Brain microvascular endothelial cell (primary cell): ENCODE measurements at regions not wholly inside any gene's neighbourhood (a gene's known extent, or its start where the extent isn't known, plus 50 kb on each side); places are given as distances from the start of the nearest gene placed in this dataset.

Source experiments
- DNase-seq: peaks from one replicate; pipeline ENCODE4 v3.0.0-alpha.2; 2020
- H3K27ac ChIP-seq: fragments of 250-450 bp; sonication (Bioruptor Pico); 2 replicates; pipeline ENCODE4 v1.5.1; 2020; ENCODE audit warnings: mild to moderate bottlenecking, moderate library complexity
- H3K27me3 ChIP-seq: fragments of 250-450 bp; sonication (Bioruptor Pico); replicated peaks from 2 replicates; pipeline ENCODE4 v1.5.1; 2020; ENCODE audit warnings: mild to moderate bottlenecking
- H3K36me3 ChIP-seq: fragments of 250-450 bp; sonication (Bioruptor Pico); replicated peaks from 2 replicates; pipeline ENCODE4 v1.5.1; 2020; ENCODE audit warnings: mild to moderate bottlenecking
- H3K4me3 ChIP-seq: 2 replicates; pipeline ENCODE4 v1.5.1; 2011; ENCODE audit warnings: low read depth, mild to moderate bottlenecking, control low read depth, low read length, moderate library complexity
- in situ Hi-C: cut with HindIII; loops from 2 replicates; pipeline ENCODE4 v1.10.0; 2017; ENCODE audit warnings: low sequenced_read_pairs, low pct_ligation_motif_present
- TF ChIP-seq, protein P1 (sequence below): IDR thresholded peaks from 2 replicates; pipeline ENCODE4 v1.5.1; 2011; ENCODE audit warnings: low read depth, mild to moderate bottlenecking, moderate library complexity, low read length, control low read depth, inconsistent platforms; ENCODE audit errors: missing control alignments

DNA sequence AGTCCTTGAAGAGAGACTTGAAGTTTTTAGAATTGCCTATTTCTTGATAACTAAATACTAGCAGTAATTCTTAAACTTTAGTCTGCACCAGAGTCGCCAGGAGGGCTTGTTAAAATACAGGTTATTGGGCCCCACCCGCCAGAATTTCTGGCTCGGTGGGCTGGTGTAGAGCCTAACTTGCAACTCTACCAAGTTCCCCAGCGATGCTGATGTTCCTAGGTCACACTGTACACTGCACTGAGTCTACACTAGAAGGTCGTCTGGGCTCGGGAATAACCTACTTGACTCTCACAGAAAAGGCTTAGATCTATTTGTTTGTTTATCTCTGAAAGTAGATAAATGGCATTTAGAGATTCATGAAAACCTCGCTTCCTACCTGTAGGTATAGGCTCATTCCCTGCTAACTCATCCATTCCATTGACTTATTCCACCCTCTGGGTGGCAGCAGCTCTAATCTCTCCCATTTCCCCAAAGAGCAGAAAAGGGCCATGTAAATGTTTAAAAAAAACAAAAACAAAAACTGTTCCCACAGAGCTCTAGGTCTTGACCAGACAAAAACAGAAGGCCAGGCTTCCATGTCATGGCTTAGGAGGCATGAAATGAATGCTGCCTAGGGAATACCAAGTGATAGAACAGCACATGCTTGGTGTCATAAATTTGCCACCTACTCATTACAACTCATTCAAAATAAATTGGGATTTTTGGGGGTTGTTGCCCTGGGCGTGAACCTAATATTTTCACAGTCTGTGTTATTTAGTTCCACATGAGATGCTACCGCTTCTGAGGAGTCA, 292.1 kb downstream of the ADGB start:
- Histone ChIP-seq H3K4me3 (no peak overlapping the region), H3K27me3 (no peaks in the 10 kb centered on the region), H3K27ac (no peak overlapping the region), H3K36me3 (no peaks in the 10 kb centered on the region)
- DNase-seq = no peak
- TF ChIP-seq, protein P1, sequence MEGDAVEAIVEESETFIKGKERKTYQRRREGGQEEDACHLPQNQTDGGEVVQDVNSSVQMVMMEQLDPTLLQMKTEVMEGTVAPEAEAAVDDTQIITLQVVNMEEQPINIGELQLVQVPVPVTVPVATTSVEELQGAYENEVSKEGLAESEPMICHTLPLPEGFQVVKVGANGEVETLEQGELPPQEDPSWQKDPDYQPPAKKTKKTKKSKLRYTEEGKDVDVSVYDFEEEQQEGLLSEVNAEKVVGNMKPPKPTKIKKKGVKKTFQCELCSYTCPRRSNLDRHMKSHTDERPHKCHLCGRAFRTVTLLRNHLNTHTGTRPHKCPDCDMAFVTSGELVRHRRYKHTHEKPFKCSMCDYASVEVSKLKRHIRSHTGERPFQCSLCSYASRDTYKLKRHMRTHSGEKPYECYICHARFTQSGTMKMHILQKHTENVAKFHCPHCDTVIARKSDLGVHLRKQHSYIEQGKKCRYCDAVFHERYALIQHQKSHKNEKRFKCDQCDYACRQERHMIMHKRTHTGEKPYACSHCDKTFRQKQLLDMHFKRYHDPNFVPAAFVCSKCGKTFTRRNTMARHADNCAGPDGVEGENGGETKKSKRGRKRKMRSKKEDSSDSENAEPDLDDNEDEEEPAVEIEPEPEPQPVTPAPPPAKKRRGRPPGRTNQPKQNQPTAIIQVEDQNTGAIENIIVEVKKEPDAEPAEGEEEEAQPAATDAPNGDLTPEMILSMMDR = peak; percentile 47
- in situ Hi-C loops = no loop called here

DNA sequence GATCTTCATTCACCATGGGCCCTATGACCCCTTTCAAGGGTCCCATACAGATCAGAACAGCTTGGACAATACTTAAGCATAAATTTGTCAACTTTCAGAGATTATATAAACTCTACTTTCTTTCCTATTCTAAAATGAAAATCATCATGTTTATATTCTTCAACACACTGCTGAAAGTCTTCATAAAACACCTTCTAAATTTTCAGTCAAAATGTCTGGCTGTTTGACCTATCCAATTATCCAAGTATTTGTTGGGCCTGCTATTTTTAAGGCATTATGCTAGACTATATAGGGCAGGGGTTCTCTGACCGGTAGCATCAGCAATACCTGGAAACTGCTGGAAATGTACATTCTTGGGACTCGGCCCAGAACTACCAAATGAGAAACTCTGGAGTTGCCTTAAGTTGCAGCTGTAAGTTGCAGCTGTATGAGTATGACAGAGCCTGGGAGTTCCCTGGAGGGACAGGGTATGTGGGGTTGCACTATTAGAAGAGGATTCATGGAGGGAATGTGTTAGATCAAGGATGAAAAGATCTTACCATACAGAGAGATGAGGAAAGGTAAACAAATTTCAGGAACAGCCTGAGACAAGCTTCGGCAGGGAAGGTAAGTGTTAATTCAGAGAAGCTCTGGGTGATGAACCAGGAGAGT, 293.0 kb downstream of the ADGB start:
- H3K27ac ChIP-seq = no peak overlapping the region
- H3K4me3 ChIP-seq = no peak overlapping the region
- no peaks in the 10 kb centered on the region for H3K27me3 ChIP-seq
- no peaks in the 10 kb centered on the region for H3K36me3 ChIP-seq
- in situ Hi-C loops = no loop called here
- DNase-seq = no peak
- TF ChIP-seq, protein P1 = no peak

DNA sequence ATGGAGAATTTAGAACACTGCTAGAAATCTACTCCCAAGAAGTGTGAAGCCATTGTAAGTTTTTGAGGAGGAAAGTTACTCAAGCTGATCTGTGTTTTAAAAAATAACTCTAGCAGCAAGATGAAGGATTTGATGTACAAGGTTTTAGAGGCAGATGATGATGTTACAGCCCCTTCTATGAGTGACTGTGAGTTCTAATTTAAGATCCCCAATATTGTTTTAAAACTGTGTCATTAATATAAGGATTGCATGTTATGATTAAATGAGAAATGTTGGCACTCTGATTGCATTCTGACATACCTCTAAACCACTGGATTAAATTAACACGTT, 293.5 kb downstream of the ADGB start:
- Histone ChIP-seq H3K4me3 (no peak overlapping the region), H3K27me3 (no peaks in the 10 kb centered on the region), H3K36me3 (no peaks in the 10 kb centered on the region), H3K27ac (no peak overlapping the region)
- DNase-seq = no peak
- in situ Hi-C loops = no loop called here
- TF ChIP-seq, protein P1 = no peak

DNA sequence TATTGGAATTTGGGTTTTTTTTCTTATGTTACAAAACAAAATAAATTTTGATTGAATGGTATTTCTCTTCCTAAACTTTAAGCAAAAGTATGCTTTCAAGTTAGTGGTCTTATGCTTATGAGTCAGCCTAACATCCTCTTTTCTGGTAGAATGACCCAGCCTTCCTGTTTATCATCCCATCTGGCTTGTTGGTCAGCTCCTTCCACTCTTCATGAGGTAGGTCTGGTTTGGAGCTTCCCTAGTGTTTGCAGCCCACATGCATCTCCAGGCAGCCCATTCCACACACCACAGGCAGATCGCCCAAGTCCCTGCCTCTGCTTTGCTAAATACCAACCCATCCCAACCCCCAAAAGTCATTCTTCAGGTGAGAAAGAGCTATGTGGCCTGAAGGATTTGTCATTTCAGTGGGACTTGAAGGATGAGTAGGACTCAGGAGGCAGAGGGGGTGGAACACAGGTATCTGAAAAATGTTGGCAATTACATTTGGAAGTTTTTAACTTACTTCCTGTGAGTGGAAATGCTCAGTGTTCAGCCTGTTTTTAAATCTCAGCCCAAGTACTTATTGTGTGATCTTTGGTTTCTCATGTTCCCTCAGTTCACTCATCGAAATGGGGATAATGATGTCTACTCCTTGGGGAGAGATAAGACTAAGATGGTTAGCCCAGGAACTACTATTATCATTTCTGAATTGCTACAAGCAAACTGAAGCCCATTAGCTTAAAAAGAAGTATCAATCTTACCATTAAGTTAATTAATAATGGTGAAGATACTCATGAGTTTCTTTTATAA, 294.0 kb downstream of the ADGB start:
- TF ChIP-seq, protein P1 = no peak
- no peak overlapping the region for H3K4me3 ChIP-seq
- no peaks in the 10 kb centered on the region for H3K36me3 ChIP-seq
- H3K27me3 ChIP-seq = no peaks in the 10 kb centered on the region
- H3K27ac ChIP-seq = no peak overlapping the region
- in situ Hi-C loops = no loop called here
- DNase-seq = peak; percentile 68

DNA sequence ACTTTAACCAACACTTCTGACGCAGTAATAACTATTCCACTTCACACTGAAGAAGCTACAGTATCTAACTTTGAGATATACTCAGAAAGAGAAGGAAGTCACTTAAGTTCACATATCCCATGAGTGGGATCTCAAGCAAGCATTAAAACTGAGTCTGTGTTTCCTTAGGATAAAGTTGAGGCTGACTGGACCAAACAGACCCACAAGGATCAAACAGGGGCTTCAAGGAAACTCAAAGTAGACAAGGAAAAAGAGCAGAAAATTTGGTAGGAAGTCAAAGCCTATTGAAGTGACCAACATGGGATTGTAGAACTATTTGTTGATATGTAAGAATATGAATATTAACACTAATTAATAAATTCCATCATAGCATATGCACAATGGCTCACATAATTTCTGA, 294.9 kb downstream of the ADGB start:
- H3K36me3 ChIP-seq = no peaks in the 10 kb centered on the region
- in situ Hi-C loops = no loop called here
- H3K27me3 ChIP-seq = no peaks in the 10 kb centered on the region
- TF ChIP-seq, protein P1 = no peak
- DNase-seq = no peak
- no peak overlapping the region for H3K27ac ChIP-seq
- H3K4me3 ChIP-seq = no peak overlapping the region
